Kidney (tissue), 13 donors: ENCODE measurements at regions not wholly inside any gene's neighbourhood (a gene's known extent, or its start where the extent isn't known, plus 50 kb on each side); places are given as distances from the start of the nearest gene placed in this dataset.

Experiments
- DNase-seq, 5 donors: peaks; one replicate each; pipeline ENCODE4 v3.0.0-alpha.2; 2013 to 2020
- FAIRE-seq: peaks from 2 replicates; lab custom pipeline; 2012; peaks lifted over from hg19 to GRCh38; lab: Jason Lieb, UNC
- H3K27ac ChIP-seq, 2 donors: one replicate each; pipeline ENCODE4 v1.7.0; 2013; ENCODE audit warnings: low read depth in 2 of 2, low read length in 2 of 2, inconsistent platforms in 1 of 2
- H3K27me3 ChIP-seq: one replicate; pipeline ENCODE4 v1.7.1; 2013; ENCODE audit warnings: low read length, inconsistent platforms; ENCODE audit not compliant: control insufficient read depth, insufficient read depth
- H3K36me3 ChIP-seq, 3 donors: one replicate each; pipeline versions ENCODE4 v1.7.0 to v1.7.1; 2013; ENCODE audit warnings: low read length in 3 of 3, control low read depth in 1 of 3, inconsistent platforms in 1 of 3; ENCODE audit not compliant: insufficient read depth in 3 of 3, control insufficient read depth in 2 of 3
- H3K4me1 ChIP-seq, 3 donors: one replicate each; pipeline versions ENCODE4 v1.7.0 to v1.7.1; 2013; ENCODE audit warnings: low read length in 3 of 3, inconsistent platforms in 1 of 3, low read depth in 1 of 3; ENCODE audit not compliant: control insufficient read depth in 2 of 3, insufficient read depth in 2 of 3
- H3K4me3 ChIP-seq, 3 donors: one replicate each; pipeline versions ENCODE4 v1.7.0 to v1.8.1; 2013; ENCODE audit warnings: low read length in 3 of 3, control low read depth in 1 of 3, inconsistent platforms in 1 of 3
- H3K9ac ChIP-seq, 3 donors: one replicate each; pipeline versions ENCODE4 v1.7.0 to v1.7.1; 2013; ENCODE audit warnings: low read length in 3 of 3, control low read depth in 1 of 3, inconsistent platforms in 1 of 3
- H3K9me3 ChIP-seq, 3 donors: one replicate each; pipeline versions ENCODE4 v1.7.0 to v1.7.1; 2013; ENCODE audit warnings: low read length in 3 of 3, control low read depth in 1 of 3, inconsistent platforms in 1 of 3; ENCODE audit not compliant: control insufficient read depth in 2 of 3, insufficient read depth in 1 of 3
- intact Hi-C: fragments of 100-400 bp; cut with DNase I; formaldehyde crosslinking; loops from one replicate; pipeline ENCODE4 v1.11.1; 2022
- TF ChIP-seq, protein P1 (sequence below): IDR thresholded peaks from 3 replicates; pipeline ENCODE4 v1.5.1; 2012; ENCODE audit warnings: mild to moderate bottlenecking, moderate library complexity, borderline replicate concordance; ENCODE audit not compliant: insufficient read depth; ENCODE audit errors: extremely low read depth
- donor health status: control.
- donor health status: control.
- donor health status: control.
- donor health status: control.
- donor health status: control.
- donor health status: DM: yes; HTN: yes; CAD: no.
- donor health status: Normal renal cell carcinoma (clear cell type).

- Histone ChIP-seq H3K36me3 (no peaks in the 10 kb centered on the region), H3K4me3 (no peak overlapping the region), H3K27me3 (no peaks in the 10 kb centered on the region), H3K4me1 (no peaks in the 10 kb centered on the region), H3K27ac (no peak overlapping the region), H3K9me3 (peaks cover 0 to 4% (median 0%) of the 10 kb centered on the region in 3 donors), H3K9ac (no peak overlapping the region)
- FAIRE-seq (no peak), DNase-seq (no peak)
- TF ChIP-seq, protein P1, sequence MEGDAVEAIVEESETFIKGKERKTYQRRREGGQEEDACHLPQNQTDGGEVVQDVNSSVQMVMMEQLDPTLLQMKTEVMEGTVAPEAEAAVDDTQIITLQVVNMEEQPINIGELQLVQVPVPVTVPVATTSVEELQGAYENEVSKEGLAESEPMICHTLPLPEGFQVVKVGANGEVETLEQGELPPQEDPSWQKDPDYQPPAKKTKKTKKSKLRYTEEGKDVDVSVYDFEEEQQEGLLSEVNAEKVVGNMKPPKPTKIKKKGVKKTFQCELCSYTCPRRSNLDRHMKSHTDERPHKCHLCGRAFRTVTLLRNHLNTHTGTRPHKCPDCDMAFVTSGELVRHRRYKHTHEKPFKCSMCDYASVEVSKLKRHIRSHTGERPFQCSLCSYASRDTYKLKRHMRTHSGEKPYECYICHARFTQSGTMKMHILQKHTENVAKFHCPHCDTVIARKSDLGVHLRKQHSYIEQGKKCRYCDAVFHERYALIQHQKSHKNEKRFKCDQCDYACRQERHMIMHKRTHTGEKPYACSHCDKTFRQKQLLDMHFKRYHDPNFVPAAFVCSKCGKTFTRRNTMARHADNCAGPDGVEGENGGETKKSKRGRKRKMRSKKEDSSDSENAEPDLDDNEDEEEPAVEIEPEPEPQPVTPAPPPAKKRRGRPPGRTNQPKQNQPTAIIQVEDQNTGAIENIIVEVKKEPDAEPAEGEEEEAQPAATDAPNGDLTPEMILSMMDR = no peak
- intact Hi-C loops = no loop called here
These were observed 791.0 kb downstream of the OTOL1 start for GRCh38 chr3:162287600-162287999.

DNA sequence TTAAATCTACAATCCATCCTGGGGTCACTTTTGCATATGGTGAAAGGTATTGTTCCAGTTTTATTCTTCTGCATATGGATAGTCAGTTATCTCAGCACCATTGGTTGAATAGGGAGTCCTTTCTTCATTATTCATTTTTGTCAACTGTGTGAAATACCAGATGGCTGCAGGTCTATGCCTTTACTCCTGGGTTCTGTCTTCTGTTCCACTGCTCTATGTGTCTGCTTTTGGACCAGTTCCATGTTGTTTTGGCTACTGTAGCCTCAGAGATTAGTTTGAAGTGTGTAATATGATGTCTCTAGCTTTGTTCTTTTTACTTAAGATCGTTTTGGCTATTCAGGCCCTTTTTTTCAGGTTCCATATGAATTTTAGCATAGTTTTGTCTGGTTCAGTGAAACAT is 795.8 kb downstream of the OTOL1 start:
- intact Hi-C loops = no loop called here
- Histone ChIP-seq H3K27ac (no peak overlapping the region), H3K36me3 (no peaks in the 10 kb centered on the region), H3K9me3 (no peaks in the 10 kb centered on the region), H3K4me1 (no peaks in the 10 kb centered on the region), H3K9ac (no peak overlapping the region), H3K27me3 (no peaks in the 10 kb centered on the region), H3K4me3 (no peak overlapping the region)
- TF ChIP-seq, protein P1 = no peak
- DNase-seq (no peak), FAIRE-seq (no peak)

DNA sequence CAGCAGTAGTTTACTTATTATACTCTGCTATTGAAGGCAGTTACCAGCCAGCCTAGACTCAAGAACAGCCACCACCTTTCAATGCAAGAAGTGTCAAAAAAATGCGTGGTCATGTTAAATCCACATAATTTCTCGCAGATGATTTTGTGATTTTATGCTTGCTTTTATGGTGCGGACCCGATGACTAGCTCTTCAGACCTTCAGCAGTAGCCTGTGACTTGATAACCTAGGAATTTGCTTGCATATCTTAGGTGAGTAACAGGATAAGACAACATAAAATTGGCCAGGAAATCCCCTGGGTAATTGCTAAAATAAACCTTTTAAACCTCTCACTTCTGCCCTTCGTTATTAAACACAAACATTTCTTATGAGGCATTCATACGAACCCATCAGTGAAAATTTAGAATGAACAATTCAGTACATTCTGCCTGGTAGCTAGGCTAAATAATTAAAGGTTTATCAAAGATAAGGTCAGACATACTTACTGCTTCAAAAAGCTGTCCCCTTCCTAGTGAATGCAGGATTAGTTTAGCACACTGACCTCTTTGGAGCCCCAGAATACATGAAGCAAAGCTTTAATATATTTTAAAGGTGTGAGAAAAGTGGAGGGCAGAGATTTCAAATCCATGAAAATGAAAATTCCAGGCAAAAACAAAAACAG is 798.8 kb downstream of the OTOL1 start:
- intact Hi-C loops = no loop called here
- TF ChIP-seq, protein P1 = no peak
- H3K27me3 ChIP-seq = no peaks in the 10 kb centered on the region
- no peaks in the 10 kb centered on the region for H3K36me3 ChIP-seq
- FAIRE-seq = no peak
- no peaks in the 10 kb centered on the region for H3K9me3 ChIP-seq
- DNase-seq = no peak
- no peak overlapping the region for H3K9ac ChIP-seq
- H3K4me1 ChIP-seq = no peaks in the 10 kb centered on the region
- H3K27ac ChIP-seq = no peak overlapping the region
- H3K4me3 ChIP-seq = no peak overlapping the region
